CD4-positive, alpha-beta T cell treated with Interleukin-21 for 1 hour (primary cell): ENCODE measurements at regions not wholly inside any gene's neighbourhood (a gene's known extent, or its start where the extent isn't known, plus 50 kb on each side); places are given as distances from the start of the nearest gene placed in this dataset.

Experiments
- DNase-seq: peaks from one replicate; pipeline ENCODE4 v3.0.0-alpha.2; 2020

- DNase-seq = no peak
Observed at GRCh38 chr4:187433141-187433540, 562.4 kb upstream of the ZFP42 start.

- DNase-seq = no peak
Observed at GRCh38 chr4:187436251-187436650, 559.3 kb upstream of the ZFP42 start.

GRCh38 chr4:187444061-187444460 lies 551.5 kb upstream of the ZFP42 start:
- DNase-seq = no peak

GRCh38 chr4:187449702-187450101 lies 545.9 kb upstream of the ZFP42 start:
- DNase-seq = no peak

- DNase-seq = no peak
Observed at GRCh38 chr4:187451776-187452175, 543.8 kb upstream of the ZFP42 start.

GRCh38 chr4:187460016-187460415 lies 535.6 kb upstream of the ZFP42 start:
- DNase-seq = no peak

GRCh38 chr4:187464573-187464972 lies 531.0 kb upstream of the ZFP42 start:
- DNase-seq = no peak

GRCh38 chr4:187467224-187467623 lies 528.3 kb upstream of the ZFP42 start:
- no peak for DNase-seq

GRCh38 chr4:187469627-187470026 lies 525.9 kb upstream of the ZFP42 start:
- no peak for DNase-seq

GRCh38 chr4:187470061-187470460 lies 525.5 kb upstream of the ZFP42 start:
- DNase-seq = no peak

- DNase-seq = no peak
Observed at GRCh38 chr4:187474238-187474637, 521.3 kb upstream of the ZFP42 start.

GRCh38 chr4:187475901-187476300 lies 519.7 kb upstream of the ZFP42 start:
- no peak for DNase-seq

GRCh38 chr4:187477224-187477623 lies 518.3 kb upstream of the ZFP42 start:
- no peak for DNase-seq

GRCh38 chr4:187478292-187479140 lies 517.1 kb upstream of the ZFP42 start:
- no peak for DNase-seq

GRCh38 chr4:187479511-187479910 lies 516.1 kb upstream of the ZFP42 start:
- no peak for DNase-seq

GRCh38 chr4:187480146-187481145 lies 515.1 kb upstream of the ZFP42 start:
- DNase-seq = no peak

GRCh38 chr4:187484186-187484585 lies 511.4 kb upstream of the ZFP42 start:
- no peak for DNase-seq

GRCh38 chr4:187485676-187486075 lies 509.9 kb upstream of the ZFP42 start:
- DNase-seq = no peak

GRCh38 chr4:187491286-187491685 lies 504.3 kb upstream of the ZFP42 start:
- DNase-seq = no peak

GRCh38 chr4:187491959-187492358 lies 503.6 kb upstream of the ZFP42 start:
- no peak for DNase-seq

- DNase-seq = no peak
Observed at GRCh38 chr4:187493661-187494060, 501.9 kb upstream of the ZFP42 start.

- DNase-seq = no peak
Observed at GRCh38 chr4:187499956-187500355, 495.6 kb upstream of the ZFP42 start.

GRCh38 chr4:187500796-187501195 lies 494.8 kb upstream of the ZFP42 start:
- no peak for DNase-seq

GRCh38 chr4:187501731-187502130 lies 493.8 kb upstream of the ZFP42 start:
- DNase-seq = no peak
